Activated CD8-positive, alpha-beta T cell treated with anti-CD3 and anti-CD28 coated beads for 36 hours (primary cell): ENCODE measurements at regions not wholly inside any gene's neighbourhood (a gene's known extent, or its start where the extent isn't known, plus 50 kb on each side); places are given as distances from the start of the nearest gene placed in this dataset.

Experiments
- ATAC-seq: fragments of 200-7000 bp; cut with Tn5 transposase; one replicate; pipeline ENCODE4 v1.10.0; 2021; ENCODE audit warnings: mild to moderate bottlenecking, moderate library complexity
- CTCF ChIA-PET: fragments of 350-600 bp; sonication (Branson Sonifier 250); formaldehyde crosslinking; loops from one replicate; lab custom pipeline; 2021; ENCODE audit warnings: antibody characterized with exemption; lab: Charles Lee
- POLR2A ChIA-PET: fragments of 350-600 bp; sonication (Branson Sonifier 250); formaldehyde crosslinking; loops from one replicate; lab custom pipeline; 2021; ENCODE audit warnings: antibody characterized with exemption; lab: Charles Lee
- DNase-seq: peaks from one replicate; pipeline ENCODE4 v3.0.0-alpha.2; 2020
- H3K27ac Mint-ChIP-seq: one replicate; pipeline ENCODE4 v1.8.0; 2021; ENCODE audit warnings: mild to moderate bottlenecking, mixed read lengths
- H3K27me3 Mint-ChIP-seq: one replicate; pipeline ENCODE4 v1.8.0; 2021; ENCODE audit warnings: mixed read lengths
- H3K36me3 Mint-ChIP-seq: one replicate; pipeline ENCODE4 v1.8.0; 2021; ENCODE audit warnings: low read depth, mixed read lengths
- H3K4me1 Mint-ChIP-seq: one replicate; pipeline ENCODE4 v1.8.0; 2021; ENCODE audit warnings: low read depth, mixed read lengths
- H3K4me3 Mint-ChIP-seq: one replicate; pipeline ENCODE4 v1.8.0; 2021; ENCODE audit warnings: mild to moderate bottlenecking, moderate library complexity, mixed read lengths
- H3K9me3 Mint-ChIP-seq: one replicate; pipeline ENCODE4 v1.8.0; 2021; ENCODE audit warnings: mixed read lengths
- intact Hi-C: fragments of 100-400 bp; cut with micrococcal nuclease; formaldehyde crosslinking; loops from one replicate; pipeline ENCODE4 v1.10.0; 2022
- TF ChIP-seq, protein P1 (sequence below): fragments of 200-600 bp; IDR thresholded peaks from one replicate; pipeline ENCODE4 v1.8.0; 2022; ENCODE audit warnings: antibody characterized with exemption, mild to moderate bottlenecking

DNA sequence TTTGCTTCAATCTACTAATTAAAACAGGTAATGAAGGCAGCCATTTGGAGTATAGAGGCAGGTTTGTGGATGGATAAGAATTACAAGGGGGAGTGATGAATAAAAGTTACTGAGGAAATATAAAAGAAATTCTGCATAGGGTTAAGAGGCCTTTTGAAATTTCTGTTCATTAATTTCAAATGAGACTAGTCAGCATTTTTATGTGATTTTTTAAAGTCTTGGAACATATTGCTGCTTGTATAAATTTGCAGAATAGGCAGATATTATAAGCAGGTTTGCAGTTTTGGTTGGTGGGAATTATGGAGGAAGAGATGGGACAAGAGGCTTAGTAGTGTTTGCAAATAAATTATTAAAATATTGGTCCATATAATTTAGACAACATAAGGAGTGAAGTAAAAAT, 750.4 kb upstream of the AGA start:
- DNase-seq (no peak), ATAC-seq (no peak)
- CTCF ChIA-PET, result no interaction called here
- POLR2A ChIA-PET, result no interaction called here
- Mint-ChIP-seq H3K36me3 (no peaks in the 10 kb centered on the region), H3K4me3 (no peak overlapping the region), H3K27ac (no peak overlapping the region), H3K4me1 (no peaks in the 10 kb centered on the region), H3K9me3 (no peaks in the 10 kb centered on the region), H3K27me3 (no peaks in the 10 kb centered on the region)
- intact Hi-C loops, result no loop called here
- TF ChIP-seq, protein P1, sequence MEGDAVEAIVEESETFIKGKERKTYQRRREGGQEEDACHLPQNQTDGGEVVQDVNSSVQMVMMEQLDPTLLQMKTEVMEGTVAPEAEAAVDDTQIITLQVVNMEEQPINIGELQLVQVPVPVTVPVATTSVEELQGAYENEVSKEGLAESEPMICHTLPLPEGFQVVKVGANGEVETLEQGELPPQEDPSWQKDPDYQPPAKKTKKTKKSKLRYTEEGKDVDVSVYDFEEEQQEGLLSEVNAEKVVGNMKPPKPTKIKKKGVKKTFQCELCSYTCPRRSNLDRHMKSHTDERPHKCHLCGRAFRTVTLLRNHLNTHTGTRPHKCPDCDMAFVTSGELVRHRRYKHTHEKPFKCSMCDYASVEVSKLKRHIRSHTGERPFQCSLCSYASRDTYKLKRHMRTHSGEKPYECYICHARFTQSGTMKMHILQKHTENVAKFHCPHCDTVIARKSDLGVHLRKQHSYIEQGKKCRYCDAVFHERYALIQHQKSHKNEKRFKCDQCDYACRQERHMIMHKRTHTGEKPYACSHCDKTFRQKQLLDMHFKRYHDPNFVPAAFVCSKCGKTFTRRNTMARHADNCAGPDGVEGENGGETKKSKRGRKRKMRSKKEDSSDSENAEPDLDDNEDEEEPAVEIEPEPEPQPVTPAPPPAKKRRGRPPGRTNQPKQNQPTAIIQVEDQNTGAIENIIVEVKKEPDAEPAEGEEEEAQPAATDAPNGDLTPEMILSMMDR, result no peak

DNA sequence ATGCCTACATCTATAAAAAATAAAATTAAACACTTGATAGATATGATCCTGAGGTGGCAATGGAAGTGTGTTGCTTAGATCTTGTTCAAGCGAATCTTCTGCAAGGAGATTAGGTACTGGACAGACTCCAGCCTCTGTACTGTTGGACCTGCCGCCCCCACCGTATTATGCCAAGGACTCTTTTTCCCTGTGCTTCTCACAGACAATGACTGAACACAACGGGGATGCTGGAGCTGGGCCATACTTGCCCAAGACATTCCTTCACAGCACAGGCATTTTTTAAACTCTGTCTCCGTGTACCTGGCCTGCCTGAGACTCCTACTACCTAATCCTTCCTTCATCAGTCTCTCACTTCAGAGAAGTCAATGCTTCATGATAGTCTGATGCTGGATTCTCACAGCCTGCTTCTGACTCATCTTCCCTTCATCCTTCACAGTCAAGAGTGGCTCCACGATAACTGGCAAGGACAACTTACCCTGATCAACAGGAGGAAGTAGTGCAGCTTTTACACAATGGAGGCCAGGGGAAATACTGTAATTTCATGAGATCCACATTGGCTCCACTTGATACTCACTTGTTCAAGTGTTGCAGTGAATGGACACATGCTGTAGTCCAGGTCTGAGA, 754.6 kb upstream of the AGA start:
- ChIA-PET POLR2A (no interaction called here), CTCF (no interaction called here)
- no peaks in the 10 kb centered on the region for H3K4me1 Mint-ChIP-seq
- intact Hi-C loops, result no loop called here
- TF ChIP-seq, protein P1, result no peak
- H3K4me3 Mint-ChIP-seq, result no peak overlapping the region
- DNase-seq (no peak), ATAC-seq (no peak)
- H3K36me3 Mint-ChIP-seq, result no peaks in the 10 kb centered on the region
- no peak overlapping the region for H3K27ac Mint-ChIP-seq
- peaks cover 4% of the 10 kb centered on the region for H3K9me3 Mint-ChIP-seq
- no peaks in the 10 kb centered on the region for H3K27me3 Mint-ChIP-seq

DNA sequence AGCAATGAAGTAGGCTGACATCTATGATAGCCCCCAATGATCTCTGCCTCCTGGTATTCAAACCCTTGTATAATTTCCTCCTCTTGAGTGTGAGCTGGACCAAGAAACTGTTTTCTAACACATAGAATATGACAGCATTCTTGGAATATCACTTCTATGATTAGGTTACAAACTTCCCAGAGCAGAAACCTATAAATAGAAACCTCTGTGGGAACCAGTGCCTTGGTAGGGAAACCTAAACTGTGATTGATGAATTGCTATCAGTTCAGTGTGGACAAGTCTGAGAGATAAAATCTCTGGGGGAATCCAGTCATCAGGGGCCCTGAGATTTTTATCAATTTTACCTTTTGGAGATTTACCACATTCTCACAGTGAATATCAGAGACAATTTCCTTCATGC, 756.5 kb upstream of the AGA start:
- CTCF ChIA-PET, result no interaction called here
- Mint-ChIP-seq H3K27ac (no peak overlapping the region), H3K36me3 (no peaks in the 10 kb centered on the region), H3K4me1 (no peaks in the 10 kb centered on the region), H3K9me3 (peaks cover 6% of the 10 kb centered on the region), H3K4me3 (no peak overlapping the region), H3K27me3 (no peaks in the 10 kb centered on the region)
- intact Hi-C loops, result no loop called here
- ATAC-seq (no peak), DNase-seq (no peak)
- TF ChIP-seq, protein P1, result no peak
- POLR2A ChIA-PET, result no interaction called here

- POLR2A ChIA-PET, result no interaction called here
- no peak overlapping the region for H3K4me3 Mint-ChIP-seq
Measured at GRCh38 chr4:178202422-178202821, 760.2 kb upstream of the AGA start.

DNA sequence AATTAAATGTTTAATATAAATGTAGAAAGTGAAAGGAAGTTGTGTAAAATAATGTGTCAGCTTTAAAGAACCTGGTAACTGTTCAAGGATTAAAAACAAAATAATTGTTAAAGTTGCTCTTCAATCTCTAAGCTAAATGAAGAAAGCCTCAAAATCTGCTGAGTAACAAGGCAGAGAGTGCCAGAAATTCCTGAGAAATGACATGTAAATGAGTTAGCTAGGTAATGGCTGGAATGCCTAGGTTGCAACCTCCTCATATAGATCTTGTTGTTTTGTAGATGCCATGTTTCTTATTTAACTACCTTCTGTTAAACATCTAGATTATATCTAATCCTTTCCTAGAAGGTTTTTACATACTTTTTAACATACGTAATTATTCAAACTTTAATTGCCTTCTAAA, 763.6 kb upstream of the AGA start:
- H3K27ac Mint-ChIP-seq, result no peak overlapping the region
- no peaks in the 10 kb centered on the region for H3K4me1 Mint-ChIP-seq
- POLR2A ChIA-PET, result no interaction called here
- intact Hi-C loops, result no loop called here
- no peak for DNase-seq
- no peak overlapping the region for H3K4me3 Mint-ChIP-seq
- no peaks in the 10 kb centered on the region for H3K36me3 Mint-ChIP-seq
- H3K27me3 Mint-ChIP-seq, result no peaks in the 10 kb centered on the region
- TF ChIP-seq, protein P1, result no peak
- CTCF ChIA-PET, result no interaction called here
- peaks cover 5% of the 10 kb centered on the region for H3K9me3 Mint-ChIP-seq
- no peak for ATAC-seq

More at GRCh38 chr4:178202422-178202821, 760.2 kb upstream of the AGA start:
- CTCF ChIA-PET, result no interaction called here
- no peaks in the 10 kb centered on the region for H3K27me3 Mint-ChIP-seq
- intact Hi-C loops, result no loop called here
- no peak for DNase-seq
- H3K27ac Mint-ChIP-seq, result no peak overlapping the region
- no peaks in the 10 kb centered on the region for H3K36me3 Mint-ChIP-seq
- ATAC-seq, result no peak
- H3K9me3 Mint-ChIP-seq, result peaks cover 6% of the 10 kb centered on the region
- TF ChIP-seq, protein P1, result no peak
- no peaks in the 10 kb centered on the region for H3K4me1 Mint-ChIP-seq
